SIG-M5 treated with dmso at 0.1 percent for 504 hours (cell line): ENCODE measurements at regions not wholly inside any gene's neighbourhood (a gene's known extent, or its start where the extent isn't known, plus 50 kb on each side); places are given as distances from the start of the nearest gene placed in this dataset.
"Not testable (repeated sequence)": the region's sequence is repeated elsewhere in the genome, so short reads cannot be mapped to it uniquely, and the experiment has no call there.

Source experiments
- DNase-seq: peaks from one replicate; lab custom pipeline; 2025; ENCODE audit not compliant: unreplicated experiment; lab: John Stamatoyannopoulos, UW

DNA sequence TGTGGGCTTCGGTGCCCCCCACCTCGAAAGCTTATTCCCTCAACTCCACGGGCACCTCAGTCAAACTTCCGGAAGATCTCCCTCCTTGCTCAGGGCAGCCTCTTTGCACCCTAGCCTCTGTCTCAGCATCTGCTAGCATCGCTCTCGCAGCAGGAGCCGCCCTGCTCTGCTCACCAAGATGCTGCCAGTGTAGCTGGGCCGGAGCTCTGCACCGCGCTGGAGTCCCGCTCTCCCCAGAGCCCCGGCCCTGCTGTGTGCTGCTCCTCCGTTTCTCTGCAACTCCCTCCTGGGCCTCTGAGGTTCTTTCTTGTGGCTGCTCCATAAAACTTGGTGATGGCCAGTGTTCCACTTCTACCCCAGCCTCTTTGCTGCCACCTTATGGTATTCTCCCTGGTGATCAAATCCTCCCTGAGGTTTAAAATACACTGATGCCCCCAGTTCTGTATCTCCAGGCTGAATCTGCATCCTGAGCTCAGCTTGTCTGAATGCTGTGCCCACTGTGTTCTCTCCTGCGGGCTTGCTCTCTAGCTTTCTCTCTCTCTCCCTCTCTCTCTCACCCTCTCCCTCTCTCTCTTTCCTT is 198.0 kb downstream of the UQCRFS1 start:
- no peak for DNase-seq

DNA sequence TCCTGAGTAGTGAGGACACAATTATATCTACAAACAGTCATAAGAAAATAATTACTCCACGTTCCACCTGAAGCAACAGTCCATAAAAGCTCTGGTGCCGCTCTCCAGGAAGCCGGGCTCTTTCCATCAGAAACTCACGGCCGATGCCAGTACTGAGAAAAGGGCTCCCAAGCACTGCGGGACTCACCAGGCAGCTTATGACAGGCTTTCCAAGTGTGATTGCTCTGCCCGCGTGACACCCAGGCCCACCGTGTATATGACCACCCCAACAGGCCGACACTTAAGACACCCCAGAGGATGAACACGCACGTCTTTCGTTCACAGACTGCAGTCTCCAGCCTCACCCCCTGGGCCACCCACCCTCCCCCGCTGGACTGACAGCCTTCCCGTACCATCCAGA is 199.0 kb downstream of the UQCRFS1 start:
- DNase-seq: no peak

DNA sequence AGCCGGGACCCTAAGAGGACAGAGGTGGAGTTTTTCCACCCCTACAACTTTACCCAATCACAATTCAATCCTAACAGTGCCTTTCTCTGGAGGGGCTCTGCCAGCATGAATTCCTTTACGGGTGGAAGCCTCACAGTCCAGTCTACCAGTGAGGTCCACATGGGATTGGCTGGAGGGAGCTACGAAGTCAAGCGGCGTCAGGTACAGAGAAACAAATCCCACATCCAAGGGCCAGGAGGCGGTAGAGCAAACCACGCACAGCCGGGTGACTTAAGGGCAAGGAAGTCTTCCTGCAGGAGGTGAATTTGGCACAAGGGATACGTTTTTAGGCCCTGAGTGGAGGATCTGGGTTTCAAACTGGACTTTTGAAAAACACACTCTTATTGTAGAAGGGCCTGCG is 199.6 kb downstream of the UQCRFS1 start:
- DNase-seq: no peak

DNA sequence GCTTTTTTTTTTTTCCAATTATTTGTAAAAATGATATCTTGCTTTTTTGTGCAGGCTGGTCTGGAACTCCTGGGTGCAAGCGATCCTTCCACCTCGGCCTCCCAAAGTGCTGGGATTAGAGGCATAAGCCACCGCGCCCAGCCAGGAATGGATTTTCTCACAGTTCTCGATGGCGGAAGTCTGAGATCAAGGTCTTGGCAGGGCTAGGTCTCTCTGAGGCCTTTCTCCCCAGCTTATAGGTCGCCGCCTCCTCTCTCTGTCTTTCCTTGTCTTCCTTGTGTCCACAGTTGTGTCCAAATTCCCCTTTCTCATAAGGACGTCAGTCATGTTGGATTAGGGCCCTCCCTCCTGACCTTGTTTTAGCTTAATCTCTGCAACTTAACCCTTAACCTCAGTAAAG is 200.5 kb downstream of the UQCRFS1 start:
- no peak for DNase-seq

DNA sequence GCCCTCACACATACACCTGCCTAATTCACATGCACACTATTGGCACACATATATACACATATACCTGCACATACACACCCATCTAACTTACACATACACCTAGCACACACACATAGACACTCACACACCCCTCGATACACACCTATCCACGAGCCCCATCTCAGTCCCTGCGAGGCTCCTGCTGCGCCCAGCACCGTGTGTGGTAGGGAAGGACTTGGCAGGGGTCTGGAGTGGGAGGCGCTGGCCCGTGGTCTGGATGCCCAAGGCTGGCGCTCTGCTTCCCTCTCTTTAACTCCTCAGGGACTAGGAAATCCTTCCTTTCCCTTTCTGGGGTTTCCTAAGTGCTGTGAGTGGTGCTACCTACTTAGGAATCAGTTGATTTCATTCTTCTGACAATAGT is 202.7 kb downstream of the UQCRFS1 start:
- no peak for DNase-seq

DNA sequence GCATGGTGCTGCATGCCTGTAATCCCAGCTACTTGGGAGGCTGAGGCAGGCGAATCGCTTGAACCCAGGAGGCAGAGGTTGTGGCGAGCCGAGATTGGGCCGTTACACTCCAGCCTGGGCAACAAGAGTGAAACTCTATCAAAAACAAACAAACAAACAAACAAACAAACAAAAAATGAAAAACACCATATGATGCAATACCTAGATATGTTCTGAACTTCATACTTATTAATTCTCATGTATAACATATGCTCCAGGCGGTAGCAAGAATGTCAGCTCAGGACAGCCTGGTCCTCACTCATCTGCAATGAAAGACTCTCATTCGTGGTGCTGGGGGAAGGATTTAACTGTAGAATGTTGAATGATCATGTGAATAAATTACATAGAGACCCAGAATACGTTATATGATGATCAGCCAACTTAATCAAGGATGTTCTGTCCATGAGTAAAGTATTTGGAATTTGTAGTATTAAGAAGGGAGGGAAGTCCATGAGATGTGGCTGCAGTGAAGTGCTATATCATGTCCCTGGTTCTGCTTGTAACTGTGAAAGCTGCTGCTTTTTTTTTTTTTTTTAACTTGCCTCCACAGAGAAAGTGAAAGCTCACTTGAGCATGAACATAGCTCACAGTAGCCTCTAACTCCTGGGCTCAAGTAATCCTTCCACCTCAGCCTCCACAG is 206.8 kb downstream of the UQCRFS1 start:
- DNase-seq: no peak

DNA sequence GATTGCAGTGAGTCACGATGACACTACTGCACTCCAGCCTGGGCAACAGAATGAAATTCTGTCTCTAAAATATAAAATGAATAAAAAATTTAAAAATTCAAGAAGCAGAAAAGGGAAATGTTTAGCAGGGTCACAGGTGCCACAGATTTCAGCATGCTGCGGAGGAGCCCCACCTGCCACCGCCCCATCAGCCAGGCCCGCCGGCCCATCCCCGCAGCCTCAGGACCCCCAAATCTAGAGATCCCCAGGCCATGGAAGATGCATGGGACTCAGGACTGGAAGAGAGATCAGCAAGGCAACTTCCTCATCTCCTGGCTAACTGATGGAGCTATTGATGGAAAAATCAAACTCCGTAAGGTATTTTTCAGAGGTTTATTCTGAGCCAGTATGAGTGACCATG is 208.2 kb downstream of the UQCRFS1 start:
- DNase-seq: no peak

DNA sequence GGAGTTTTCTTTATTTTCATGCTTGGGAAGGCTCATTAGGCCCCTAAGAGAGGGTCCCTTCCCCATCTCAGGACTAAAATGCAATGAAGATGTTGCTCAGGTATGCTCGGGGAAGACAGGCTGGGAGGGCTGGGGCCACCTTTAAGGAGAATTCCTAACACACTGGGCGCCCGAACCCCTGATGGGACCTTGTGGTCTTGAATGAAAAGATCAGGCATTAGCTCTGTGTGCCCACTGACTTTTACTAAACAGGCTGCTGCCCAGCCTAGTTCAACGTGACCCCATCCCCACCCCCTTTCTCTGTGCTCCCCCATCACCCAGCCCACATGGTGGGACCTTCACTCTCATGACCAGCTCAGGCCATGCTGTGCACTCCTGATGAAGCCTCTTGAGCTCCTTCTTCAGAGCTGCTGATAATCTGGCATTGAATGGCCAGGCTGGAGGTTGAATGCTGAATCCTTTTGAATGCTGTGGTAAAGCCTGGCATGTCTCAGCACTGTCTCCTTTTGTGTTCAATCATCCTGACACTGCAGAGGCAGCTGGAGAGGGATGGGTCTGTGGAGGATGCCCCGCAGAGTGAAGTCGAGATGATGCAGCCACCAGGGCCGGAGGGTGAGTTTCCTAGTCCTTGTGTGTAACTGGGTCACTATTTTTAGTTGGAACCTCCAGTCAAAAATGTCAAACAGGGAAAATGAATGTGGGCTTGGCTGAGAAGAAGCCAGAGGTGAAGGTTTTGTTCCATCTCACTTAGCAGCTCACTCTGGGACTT is 209.1 kb downstream of the UQCRFS1 start:
- no peak for DNase-seq

DNA sequence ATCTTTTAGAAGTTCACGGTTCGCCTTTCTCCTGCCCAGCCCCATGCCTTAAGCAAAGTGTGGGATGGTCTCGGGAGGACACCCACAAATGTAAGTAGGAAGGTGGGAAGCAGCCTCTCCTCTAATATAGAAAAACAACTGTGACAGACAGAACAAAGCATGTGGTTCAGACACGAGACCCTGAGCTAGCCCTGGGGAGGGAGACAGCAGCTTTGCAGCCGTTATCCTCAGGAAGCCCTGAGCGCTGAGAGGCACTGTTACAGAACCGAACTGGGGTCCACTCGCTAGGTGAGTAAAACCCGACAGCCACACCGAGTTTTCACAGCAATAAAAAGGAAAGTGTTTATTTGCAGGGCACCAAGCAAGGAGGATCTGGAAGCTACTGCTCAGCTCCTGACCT is 210.6 kb downstream of the UQCRFS1 start:
- DNase-seq: no peak

DNA sequence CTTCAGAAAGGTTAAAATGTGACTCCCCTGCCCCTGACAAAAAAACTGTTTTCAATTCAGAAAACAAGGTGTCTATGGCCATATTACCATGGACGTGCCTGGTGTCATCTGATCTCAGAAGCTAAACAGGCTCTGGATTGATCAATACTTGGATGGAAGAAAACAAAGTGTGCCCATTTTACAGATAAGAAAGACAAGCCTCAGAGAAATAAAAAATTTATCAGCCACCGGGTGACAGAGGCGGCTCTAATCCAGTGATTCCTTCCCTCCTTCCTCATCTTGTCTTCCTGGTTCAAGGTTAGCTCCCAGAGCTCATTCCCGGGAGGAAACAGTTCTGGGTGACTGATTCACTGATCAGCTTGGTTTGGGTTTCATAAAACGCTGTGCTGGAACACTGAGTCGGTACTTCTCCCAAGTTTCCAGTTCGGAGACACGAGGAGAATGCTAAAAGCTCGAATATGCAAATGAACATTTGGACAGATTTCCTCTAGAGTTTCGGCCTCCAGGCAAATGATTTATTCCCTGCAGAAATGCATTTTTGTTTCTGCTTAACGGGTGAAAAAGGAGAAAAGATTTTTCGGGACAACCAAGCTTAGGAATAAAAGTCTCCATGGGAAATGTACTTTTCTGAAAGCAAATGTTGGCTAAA is 211.2 kb downstream of the UQCRFS1 start:
- DNase-seq: no peak

DNA sequence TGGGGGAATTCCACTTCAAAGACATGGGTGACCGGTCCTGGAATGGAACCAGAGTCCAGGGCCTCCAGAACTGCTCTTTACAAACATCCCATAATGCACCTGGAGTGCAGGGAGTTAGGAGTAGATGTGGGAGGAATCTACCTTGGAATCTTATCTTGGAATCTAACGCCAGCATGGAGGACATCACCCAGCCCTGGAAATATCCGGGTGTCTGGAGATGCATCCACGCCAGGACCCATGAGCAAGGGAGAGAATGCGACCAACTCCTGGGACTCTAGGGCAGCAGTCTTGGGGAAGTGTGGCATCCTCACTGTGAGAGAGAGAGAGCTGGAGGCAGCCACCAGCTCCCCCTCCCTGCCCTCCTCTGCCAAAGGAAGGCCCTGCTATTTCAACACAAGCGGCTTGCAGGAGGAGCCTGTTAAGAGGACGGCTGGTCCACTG is 211.8 kb downstream of the UQCRFS1 start:
- DNase-seq: no peak

DNA sequence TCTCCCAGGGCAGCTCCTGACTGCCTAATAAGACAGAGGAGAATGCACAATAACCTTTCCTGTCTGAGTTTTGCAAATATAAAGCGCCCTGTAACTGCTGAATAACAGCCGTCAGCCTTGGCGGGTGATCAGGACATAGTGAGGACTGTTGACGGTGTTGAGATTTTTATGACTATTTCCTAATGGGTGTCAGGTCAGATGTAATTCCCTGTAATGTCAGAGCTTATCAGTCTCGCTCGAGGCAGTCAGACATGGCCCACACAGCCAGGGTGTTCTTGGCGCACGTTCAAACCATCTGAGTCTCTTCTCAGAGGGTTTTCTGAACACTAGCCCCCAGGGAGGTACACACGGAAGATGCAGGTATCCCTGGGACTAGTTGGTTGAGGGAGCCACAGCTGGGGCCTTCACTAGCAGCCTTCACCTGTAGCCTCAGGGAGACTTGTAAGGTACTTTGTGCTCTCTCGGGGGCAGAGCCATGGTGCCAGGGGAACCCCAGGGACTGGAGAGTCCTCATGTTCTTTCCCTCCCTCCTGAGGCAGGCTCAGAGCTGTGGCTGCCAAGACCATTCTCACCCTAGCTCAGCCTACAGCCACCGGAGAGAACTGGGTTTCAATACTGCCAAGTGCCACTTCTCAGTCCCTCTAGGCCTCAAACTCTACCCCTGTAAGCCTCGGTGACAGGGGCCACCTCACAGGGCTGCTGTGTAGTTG is 213.1 kb downstream of the UQCRFS1 start:
- DNase-seq: no peak

DNA sequence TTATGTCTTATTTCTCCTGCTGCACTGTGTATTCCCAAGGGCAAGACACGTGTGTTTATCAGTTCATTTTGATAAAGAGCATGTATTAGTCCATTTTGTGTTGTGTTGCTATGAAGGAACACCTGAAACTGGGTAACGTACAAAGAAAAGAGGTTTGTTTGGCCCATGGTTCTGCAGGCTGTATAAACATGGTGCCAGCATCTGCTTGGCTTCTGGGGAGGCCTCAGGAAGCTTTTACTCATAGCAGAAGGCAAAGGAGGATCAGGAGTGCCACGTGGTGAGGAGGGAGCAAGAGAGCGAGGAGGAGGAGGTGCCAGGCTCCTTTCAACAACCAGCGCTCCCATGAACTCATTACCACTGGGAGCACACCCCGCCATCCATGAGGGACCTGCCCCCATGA is 214.0 kb downstream of the UQCRFS1 start:
- no peak for DNase-seq

DNA sequence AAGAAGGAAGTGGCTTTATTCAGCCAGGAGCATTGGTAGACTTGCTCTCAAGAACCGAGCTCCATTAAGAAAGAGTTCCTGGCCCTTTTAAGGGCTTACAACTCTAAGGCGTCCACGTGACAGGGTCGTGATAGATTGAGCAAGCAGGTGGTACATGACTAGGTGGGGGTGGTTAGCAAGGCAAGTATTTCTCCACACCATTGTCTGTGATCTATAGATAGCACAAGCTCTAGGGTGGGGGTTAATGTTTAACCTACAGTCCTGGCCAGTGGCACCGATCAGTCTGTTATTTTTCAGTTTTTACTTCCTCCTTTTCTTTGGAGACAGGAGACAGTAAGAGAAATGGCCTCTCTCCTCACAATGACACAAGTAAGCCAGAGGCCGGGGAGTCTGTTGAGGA is 215.1 kb downstream of the UQCRFS1 start:
- not testable (repeated sequence) for DNase-seq

DNA sequence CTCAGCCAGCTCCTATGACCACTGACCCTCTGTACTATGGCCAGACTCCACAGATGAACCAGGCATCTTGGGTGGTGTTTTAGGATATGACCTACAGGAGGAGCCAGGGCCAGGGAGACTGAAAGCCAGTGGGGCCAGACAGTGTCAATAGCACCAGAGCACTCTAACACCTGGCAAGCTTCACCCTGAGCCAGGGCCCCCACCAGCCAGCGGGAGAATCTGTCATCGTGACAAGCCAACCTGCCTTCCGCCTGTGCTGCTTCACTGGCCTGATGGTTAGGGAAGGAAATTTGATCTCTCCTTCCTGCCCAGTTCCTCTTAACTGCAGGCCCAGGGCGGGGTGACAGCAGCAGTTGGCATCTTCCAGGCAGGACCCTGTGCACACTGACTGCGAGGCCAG is 222.4 kb downstream of the UQCRFS1 start:
- no peak for DNase-seq

DNA sequence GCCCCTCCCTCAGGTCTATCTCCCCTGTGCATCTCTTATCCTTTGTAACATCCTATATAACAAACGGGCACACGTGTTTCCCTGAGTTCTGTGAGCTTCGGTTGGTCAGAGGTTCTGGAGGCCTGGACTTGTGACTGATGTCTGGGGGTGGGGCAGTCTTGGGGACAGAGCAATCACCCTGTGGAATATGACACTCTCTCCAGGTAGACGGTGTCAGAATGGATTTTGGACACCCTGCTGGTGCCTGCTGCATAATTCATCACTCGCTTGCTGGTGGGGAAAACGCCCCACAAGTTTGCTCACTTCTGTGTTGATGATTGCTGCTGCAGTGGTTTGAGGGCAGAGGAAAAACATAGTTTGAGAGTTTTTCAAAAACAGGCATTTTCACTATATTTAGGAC is 223.2 kb downstream of the UQCRFS1 start:
- DNase-seq: no peak

DNA sequence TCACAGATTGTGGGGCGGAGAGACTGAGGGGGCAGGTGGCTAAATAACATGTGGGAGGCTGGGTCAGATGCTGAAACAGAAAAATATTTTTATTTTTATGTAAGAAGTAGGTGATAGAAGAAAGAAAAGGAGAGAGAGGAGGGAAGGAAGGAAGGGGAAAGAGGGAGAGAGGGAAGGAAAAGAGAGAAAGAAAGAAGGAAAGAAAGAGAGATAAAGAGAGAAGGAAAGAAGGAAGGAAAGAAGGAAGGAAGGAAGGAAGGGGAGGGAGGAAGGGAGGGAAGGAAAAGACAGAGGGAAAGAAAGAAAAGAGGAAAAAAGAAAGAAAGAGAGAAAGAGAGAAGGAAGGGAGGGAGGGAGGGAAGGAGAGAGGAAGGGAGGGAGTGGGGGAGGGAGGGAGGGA is 224.9 kb downstream of the UQCRFS1 start:
- DNase-seq: no peak

DNA sequence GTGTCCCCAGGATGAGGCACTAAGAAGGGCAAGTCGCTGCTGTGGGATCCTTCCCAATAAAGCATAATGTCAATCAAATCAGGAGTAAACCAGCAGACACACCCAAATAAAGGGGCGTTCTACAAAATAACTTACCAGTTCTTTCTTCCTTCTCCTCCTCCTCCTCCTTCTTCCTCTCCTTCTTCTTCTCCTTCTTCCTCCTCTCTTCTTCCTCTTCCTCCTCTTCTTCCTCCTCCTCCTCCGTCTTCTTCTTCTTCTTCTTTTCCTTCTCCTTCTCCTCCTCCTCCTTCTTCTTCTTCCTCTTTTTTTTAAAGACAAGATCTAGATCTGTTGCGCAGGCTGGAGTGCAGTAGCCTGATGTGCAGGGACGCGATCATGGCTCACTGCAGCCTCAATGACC is 225.8 kb downstream of the UQCRFS1 start:
- no peak for DNase-seq

DNA sequence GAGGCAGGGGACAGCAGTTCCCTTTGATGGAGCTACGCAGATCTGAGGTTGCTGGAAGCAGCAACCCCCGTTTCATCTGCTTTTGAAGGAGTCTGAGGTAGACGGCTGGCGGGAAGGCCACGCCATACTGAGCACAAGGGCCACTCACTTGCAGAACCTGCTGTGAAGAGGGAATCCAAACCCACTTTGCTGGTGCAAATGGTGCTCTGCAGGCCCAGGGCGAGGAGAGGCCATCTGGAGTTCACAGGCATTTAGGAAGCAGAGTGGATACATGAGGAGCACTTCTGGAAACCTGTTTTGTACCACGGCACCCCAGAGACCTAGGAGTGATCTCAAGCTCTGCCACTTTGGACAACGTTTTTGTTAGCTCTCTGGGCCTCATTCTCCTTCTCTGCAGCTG is 227.8 kb downstream of the UQCRFS1 start:
- no peak for DNase-seq

DNA sequence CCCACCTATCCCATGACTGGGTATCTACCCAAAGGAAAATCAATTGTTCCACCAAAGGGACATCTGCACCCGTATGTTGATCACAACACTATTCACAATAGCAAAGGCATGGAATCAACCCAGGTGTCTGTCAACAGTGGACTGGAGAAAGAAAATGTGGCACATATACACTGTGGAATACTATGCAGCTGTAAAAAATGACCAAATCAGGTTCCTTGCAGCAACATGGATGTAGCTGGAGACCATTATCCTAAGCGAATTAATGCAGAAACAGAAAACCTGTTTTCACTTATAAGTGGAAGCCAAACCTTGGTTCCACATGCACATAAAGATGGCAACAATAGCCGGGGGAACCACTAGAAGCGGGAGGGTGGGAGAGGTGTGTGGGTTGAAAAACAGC is 228.6 kb downstream of the UQCRFS1 start:
- DNase-seq: no peak

DNA sequence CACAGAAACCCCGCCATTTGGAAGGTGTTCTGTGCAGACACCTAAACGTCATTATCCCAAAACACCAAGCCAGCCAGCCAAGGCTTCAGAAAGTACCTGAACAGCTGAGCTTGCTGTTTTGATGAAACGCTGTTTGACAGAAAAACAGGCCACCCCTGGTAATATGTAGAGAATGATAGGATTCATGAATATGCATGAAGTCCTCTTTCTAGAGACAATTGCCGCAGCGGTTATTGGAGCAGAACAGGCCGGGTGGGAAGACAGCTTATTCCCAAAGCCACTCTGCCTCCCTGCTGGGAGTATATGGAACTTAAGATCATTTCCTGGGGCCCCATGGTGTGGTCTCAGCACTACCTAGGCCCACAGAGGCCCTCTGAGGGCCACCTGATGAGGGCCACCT is 229.5 kb downstream of the UQCRFS1 start:
- no peak for DNase-seq
